HCT116 (cell line): ENCODE measurements at regions not wholly inside any gene's neighbourhood (a gene's known extent, or its start where the extent isn't known, plus 50 kb on each side); places are given as distances from the start of the nearest gene placed in this dataset.

Experiments
- ATAC-seq: fragments of 200-7000 bp; cut with Tn5 transposase; 2 replicates; pipeline ENCODE4 v1.9.1; 2020; ENCODE audit warnings: mild to moderate bottlenecking, moderate library complexity
- BruUV-seq: library from RNA; stranded (reverse); fragments of 400-500 nt; replicated peaks from 2 replicates; lab custom pipeline; 2021; lab: Mats Ljungman, UMichigan
- CTCF ChIA-PET: fragments of 300-600 bp; sonication (Branson Sonifier 250); formaldehyde crosslinking; loops from one replicate; lab custom pipeline; 2021; ENCODE audit warnings: antibody characterized with exemption; lab: Charles Lee
- POLR2A ChIA-PET: fragments of 300-600, 350-600 bp; sonication (Branson Sonifier 250); formaldehyde crosslinking; loops from one replicate; lab custom pipeline; 2021; ENCODE audit warnings: antibody characterized with exemption; lab: Charles Lee
- RAD21 ChIA-PET, 2 experiments: fragments of 300-600 bp; sonication (Branson Sonifier 250); formaldehyde crosslinking; loops; one replicate each; lab custom pipeline; 2023; ENCODE audit warnings: low total read pairs in 2 of 2; ENCODE audit not compliant: uncharacterized antibody in 2 of 2, unreplicated experiment in 2 of 2, low non-redundant PET in 1 of 2; lab: Charles Lee
- DNase-seq: peaks from one replicate; pipeline ENCODE4 v3.0.0-alpha.2; 2010; ENCODE audit warnings: low read depth, low spot score
- H2AFZ ChIP-seq: fragments of 200-600 bp; shearing (Covaris generic), sonication (generic); 2 replicates; pipeline ENCODE4 v1.6.1; 2017; ENCODE audit warnings: low read depth, mixed run types, mixed read lengths, antibody characterized with exemption, low read length; ENCODE audit not compliant: poor library complexity, severe bottlenecking
- H3K27ac ChIP-seq: 2 replicates; pipeline ENCODE4 v1.5.1; 2012; ENCODE audit warnings: low read depth, low read length
- H3K27me3 ChIP-seq: fragments of 200-600 bp; sonication (generic); 2 replicates; pipeline ENCODE4 v1.6.1; 2016; ENCODE audit warnings: mixed run types, low read length, mixed read lengths; ENCODE audit not compliant: insufficient read depth
- H3K36me3 ChIP-seq, 2 experiments: fragments of 200-500 bp in 1 of 2; fragments of 200-600 bp in 1 of 2; sonication (Bioruptor generic) in 1 of 2; sonication (generic) in 1 of 2; 2 replicates each; pipeline versions ENCODE4 v1.5.1 to v1.6.1; 2014 to 2016; ENCODE audit warnings: low read length in 2 of 2, inconsistent platforms in 1 of 2, mixed read lengths in 1 of 2, mixed run types in 1 of 2; ENCODE audit not compliant: insufficient read depth in 2 of 2, control insufficient read depth in 1 of 2
- H3K4me1 ChIP-seq, 2 experiments: fragments of 200-600 bp in 1 of 2; sonication (generic) in 1 of 2; 2 replicates each; pipeline versions ENCODE4 v1.5.1 to v1.6.1; 2012 to 2017; ENCODE audit warnings: low read length in 2 of 2, inconsistent platforms in 1 of 2, mild to moderate bottlenecking in 1 of 2, mixed read lengths in 1 of 2, mixed run types in 1 of 2, moderate library complexity in 1 of 2; ENCODE audit not compliant: insufficient read depth in 2 of 2, control insufficient read depth in 1 of 2
- H3K4me2 ChIP-seq: fragments of 200-600 bp; sonication (generic); 2 replicates; pipeline ENCODE4 v1.6.1; 2017; ENCODE audit warnings: mixed run types, low read length, mixed read lengths
- H3K4me3 ChIP-seq, 2 experiments: fragments of 200-600 bp in 1 of 2; sonication (generic) in 1 of 2; replicated peaks in 1 of 2; 2 replicates each; pipeline ENCODE4 v1.5.1; 2011 to 2016; ENCODE audit warnings: low read length in 2 of 2, control low read depth in 1 of 2, low read depth in 1 of 2, mild to moderate bottlenecking in 1 of 2, mixed read lengths in 1 of 2, mixed run types in 1 of 2
- H3K79me2 ChIP-seq: fragments of 200-600 bp; sonication (generic); 2 replicates; pipeline ENCODE4 v1.6.1; 2017; ENCODE audit warnings: mild to moderate bottlenecking, mixed run types, low read length, moderate library complexity, mixed read lengths; ENCODE audit not compliant: insufficient read depth
- H3K9ac ChIP-seq: fragments of 200-600 bp; sonication (generic); 2 replicates; pipeline ENCODE4 v1.6.1; 2016; ENCODE audit warnings: low read length, mixed read lengths
- H3K9me2 ChIP-seq: fragments of 200-600 bp; sonication (generic), shearing (Covaris generic); 2 replicates; pipeline ENCODE4 v1.6.1; 2017; ENCODE audit warnings: mixed run types, mild to moderate bottlenecking, moderate library complexity; ENCODE audit not compliant: insufficient read depth
- H3K9me3 ChIP-seq, 2 experiments: fragments of 200-500 bp in 1 of 2; fragments of 200-600 bp in 1 of 2; sonication (Bioruptor generic) in 1 of 2; sonication (generic) in 1 of 2; 2 replicates each; pipeline ENCODE4 v1.6.1; 2014 to 2017; ENCODE audit warnings: low read length in 2 of 2, mixed read lengths in 2 of 2, inconsistent platforms in 1 of 2, low read depth in 1 of 2, mild to moderate bottlenecking in 1 of 2, mixed run types in 1 of 2, moderate library complexity in 1 of 2; ENCODE audit not compliant: control insufficient read depth in 1 of 2, insufficient read depth in 1 of 2
- H4K20me1 ChIP-seq: fragments of 200-600 bp; sonication (generic), shearing (Covaris generic); 2 replicates; pipeline ENCODE4 v1.6.1; 2017; ENCODE audit warnings: mixed run types, mild to moderate bottlenecking, moderate library complexity; ENCODE audit not compliant: insufficient read depth
- CBX3 ChIP-seq: IDR thresholded peaks from 2 replicates; pipeline ENCODE4 v1.6.1; 2012; ENCODE audit warnings: low read depth
- EZH2phosphoT487 ChIP-seq: fragments of 200-600 bp; IDR thresholded peaks from 2 replicates; pipeline ENCODE4 v1.6.1; 2018; ENCODE audit warnings: antibody characterized with exemption, borderline replicate concordance
- JUND ChIP-seq: IDR thresholded peaks from 2 replicates; pipeline ENCODE4 v1.6.1; 2012
- POLR2A ChIP-seq: IDR thresholded peaks from 2 replicates; pipeline ENCODE4 v1.7.0; 2011; ENCODE audit warnings: borderline replicate concordance; ENCODE audit not compliant: insufficient read depth, insufficient read length; ENCODE audit errors: extremely low read depth
- SIN3A ChIP-seq: IDR thresholded peaks from 2 replicates; pipeline ENCODE4 v1.6.1; 2012; ENCODE audit warnings: low read depth
- SP1 ChIP-seq: IDR thresholded peaks from 2 replicates; pipeline ENCODE4 v1.6.1; 2012; ENCODE audit warnings: low read depth
- SRF ChIP-seq: IDR thresholded peaks from 2 replicates; pipeline ENCODE4 v1.6.1; 2012; ENCODE audit warnings: low read depth
- ZBTB33 ChIP-seq: IDR thresholded peaks from 2 replicates; pipeline ENCODE4 v1.6.1; 2011; ENCODE audit warnings: mild to moderate bottlenecking, low read length, moderate library complexity; ENCODE audit not compliant: insufficient replicate concordance; ENCODE audit errors: extremely low read depth
- intact Hi-C: fragments of 100-400 bp; cut with micrococcal nuclease; formaldehyde crosslinking; loops from 2 replicates; pipeline ENCODE4 v1.10.0; 2022
- TF ChIP-seq, protein P1 (sequence below): IDR thresholded peaks from 2 replicates; pipeline ENCODE4 v1.6.1; 2012
- TF ChIP-seq, protein P2 (sequence below): IDR thresholded peaks from 2 replicates; pipeline ENCODE4 v1.6.1; 2012
- TF ChIP-seq, protein P3 (sequence below): IDR thresholded peaks from 2 replicates; pipeline ENCODE4 v1.6.1; 2012; ENCODE audit warnings: low read depth

DNA sequence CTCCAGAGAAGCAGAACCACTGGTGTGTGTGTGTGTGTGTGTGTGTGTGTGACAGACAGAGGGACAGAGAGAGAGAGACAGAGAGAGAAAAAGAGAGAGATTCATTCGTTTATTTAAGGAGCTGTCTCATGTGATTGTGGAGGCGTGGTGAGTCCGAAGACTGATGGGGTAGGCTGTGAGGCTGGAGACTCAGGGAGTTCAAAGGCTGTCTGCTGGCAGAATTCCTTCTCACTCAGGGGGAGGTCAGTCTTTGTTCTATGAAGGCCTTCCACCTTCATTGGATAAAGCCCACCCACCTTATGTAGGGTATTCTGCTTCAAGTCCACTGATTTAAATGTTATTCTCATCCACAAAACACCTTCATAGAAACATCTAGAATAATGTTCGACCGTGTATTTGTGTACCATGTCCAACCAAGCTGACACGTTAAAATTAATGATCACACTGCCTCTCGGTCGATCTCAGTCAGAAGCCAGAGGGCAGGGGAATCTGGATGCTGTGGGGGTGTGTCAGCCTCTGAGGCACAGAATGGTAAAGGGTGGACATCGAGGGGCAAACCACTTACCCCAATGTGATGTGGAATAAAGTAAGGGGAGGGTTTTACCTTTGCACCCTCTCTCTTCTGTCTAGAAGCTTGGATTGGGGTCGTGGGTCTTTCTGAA is 275.6 kb downstream of the SLC4A3 start:
- no peak overlapping the region for H3K9ac ChIP-seq
- ATAC-seq (no peak), DNase-seq (no peak)
- no peak overlapping the region for H3K27ac ChIP-seq
- CTCF ChIA-PET, result no interaction called here
- POLR2A ChIA-PET, result no interaction called here
- no TSS peak for BruUV-seq
- no peaks in the 10 kb centered on the region for H3K9me2 ChIP-seq
- H3K4me2 ChIP-seq, result no peak overlapping the region
- no peaks in the 10 kb centered on the region for H3K27me3 ChIP-seq
- no peaks in the 10 kb centered on the region for H4K20me1 ChIP-seq
- TF ChIP-seq ZBTB33 (no peak), SIN3A (no peak), SRF (no peak), POLR2A (no peak), CBX3 (no peak), SP1 (no peak)
- TF ChIP-seq, protein P1, sequence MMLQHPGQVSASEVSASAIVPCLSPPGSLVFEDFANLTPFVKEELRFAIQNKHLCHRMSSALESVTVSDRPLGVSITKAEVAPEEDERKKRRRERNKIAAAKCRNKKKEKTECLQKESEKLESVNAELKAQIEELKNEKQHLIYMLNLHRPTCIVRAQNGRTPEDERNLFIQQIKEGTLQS, result no peak
- intact Hi-C loops, result no loop called here
- H3K9me3 ChIP-seq, result no peaks in the 10 kb centered on the region
- H3K4me1 ChIP-seq, result no peaks in the 10 kb centered on the region
- H3K79me2 ChIP-seq, result no peaks in the 10 kb centered on the region
- H3K36me3 ChIP-seq, result peaks cover 0 to 2% of the 10 kb centered on the region in 2 experiments; a peak in 2 of 4 replicates
- no peak overlapping the region for H3K4me3 ChIP-seq
- RAD21 ChIA-PET, result no interaction called here
- no peak overlapping the region for H2AFZ ChIP-seq

- H3K9me2 ChIP-seq, result no peaks in the 10 kb centered on the region
- no peak overlapping the region for H2AFZ ChIP-seq
- H3K4me2 ChIP-seq, result no peak overlapping the region
- H3K27ac ChIP-seq, result no peak overlapping the region
- H3K4me1 ChIP-seq, result no peaks in the 10 kb centered on the region
- no TSS peak for BruUV-seq
- ATAC-seq (no peak), DNase-seq (no peak)
- ChIA-PET RAD21 (no interaction called here), CTCF (no interaction called here), POLR2A (no interaction called here)
- H4K20me1 ChIP-seq, result no peaks in the 10 kb centered on the region
- no peak overlapping the region for H3K9ac ChIP-seq
- intact Hi-C loops, result no loop called here
- no peaks in the 10 kb centered on the region for H3K79me2 ChIP-seq
- H3K9me3 ChIP-seq, result no peaks in the 10 kb centered on the region
- no peak overlapping the region for H3K4me3 ChIP-seq
- TF ChIP-seq ZBTB33, result no peak
- TF ChIP-seq EZH2phosphoT487, result no peak
- no peak for TF ChIP-seq JUND
- TF ChIP-seq POLR2A, result no peak
- TF ChIP-seq, protein P2, sequence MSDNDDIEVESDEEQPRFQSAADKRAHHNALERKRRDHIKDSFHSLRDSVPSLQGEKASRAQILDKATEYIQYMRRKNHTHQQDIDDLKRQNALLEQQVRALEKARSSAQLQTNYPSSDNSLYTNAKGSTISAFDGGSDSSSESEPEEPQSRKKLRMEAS, result no peak
- TF ChIP-seq, protein P3, sequence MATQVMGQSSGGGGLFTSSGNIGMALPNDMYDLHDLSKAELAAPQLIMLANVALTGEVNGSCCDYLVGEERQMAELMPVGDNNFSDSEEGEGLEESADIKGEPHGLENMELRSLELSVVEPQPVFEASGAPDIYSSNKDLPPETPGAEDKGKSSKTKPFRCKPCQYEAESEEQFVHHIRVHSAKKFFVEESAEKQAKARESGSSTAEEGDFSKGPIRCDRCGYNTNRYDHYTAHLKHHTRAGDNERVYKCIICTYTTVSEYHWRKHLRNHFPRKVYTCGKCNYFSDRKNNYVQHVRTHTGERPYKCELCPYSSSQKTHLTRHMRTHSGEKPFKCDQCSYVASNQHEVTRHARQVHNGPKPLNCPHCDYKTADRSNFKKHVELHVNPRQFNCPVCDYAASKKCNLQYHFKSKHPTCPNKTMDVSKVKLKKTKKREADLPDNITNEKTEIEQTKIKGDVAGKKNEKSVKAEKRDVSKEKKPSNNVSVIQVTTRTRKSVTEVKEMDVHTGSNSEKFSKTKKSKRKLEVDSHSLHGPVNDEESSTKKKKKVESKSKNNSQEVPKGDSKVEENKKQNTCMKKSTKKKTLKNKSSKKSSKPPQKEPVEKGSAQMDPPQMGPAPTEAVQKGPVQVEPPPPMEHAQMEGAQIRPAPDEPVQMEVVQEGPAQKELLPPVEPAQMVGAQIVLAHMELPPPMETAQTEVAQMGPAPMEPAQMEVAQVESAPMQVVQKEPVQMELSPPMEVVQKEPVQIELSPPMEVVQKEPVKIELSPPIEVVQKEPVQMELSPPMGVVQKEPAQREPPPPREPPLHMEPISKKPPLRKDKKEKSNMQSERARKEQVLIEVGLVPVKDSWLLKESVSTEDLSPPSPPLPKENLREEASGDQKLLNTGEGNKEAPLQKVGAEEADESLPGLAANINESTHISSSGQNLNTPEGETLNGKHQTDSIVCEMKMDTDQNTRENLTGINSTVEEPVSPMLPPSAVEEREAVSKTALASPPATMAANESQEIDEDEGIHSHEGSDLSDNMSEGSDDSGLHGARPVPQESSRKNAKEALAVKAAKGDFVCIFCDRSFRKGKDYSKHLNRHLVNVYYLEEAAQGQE, result no peak
- peaks cover 0 to 2% of the 10 kb centered on the region in 2 experiments; a peak in 1 of 4 replicates for H3K36me3 ChIP-seq
- no peaks in the 10 kb centered on the region for H3K27me3 ChIP-seq
These were observed 278.2 kb downstream of the SLC4A3 start for GRCh38 chr2:219905640-219906039.
